GM23338 (cell line): ENCODE measurements at regions not wholly inside any gene's neighbourhood (a gene's known extent, or its start where the extent isn't known, plus 50 kb on each side); places are given as distances from the start of the nearest gene placed in this dataset.

ENCODE experiments used
- ATAC-seq: fragments of 200-7000 bp; cut with Tn5 transposase; 3 replicates; pipeline ENCODE4 v1.9.1; 2020
- DNase-seq: peaks from one replicate; pipeline ENCODE4 v3.0.0-alpha.2; 2015; ENCODE audit warnings: low spot score
- H2AFZ ChIP-seq: fragments of 200-600 bp; sonication (generic); 2 replicates; pipeline ENCODE4 v1.8.0; 2016; ENCODE audit warnings: antibody characterized with exemption, mild to moderate bottlenecking, moderate library complexity
- H3F3A ChIP-seq: fragments of 200-600 bp; sonication (generic); replicated peaks from 2 replicates; pipeline ENCODE4 v1.8.0; 2017; ENCODE audit warnings: antibody characterized with exemption, mixed run types, low read depth
- H3K27ac ChIP-seq: fragments of 200-600 bp; sonication (generic); 2 replicates; pipeline ENCODE4 v1.6.1; 2016; ENCODE audit warnings: low read depth
- H3K27me3 ChIP-seq: fragments of 200-600 bp; sonication (generic); 2 replicates; pipeline ENCODE4 v1.8.0; 2016; ENCODE audit warnings: mild to moderate bottlenecking, mixed run types, moderate library complexity; ENCODE audit not compliant: insufficient read depth
- H3K36me3 ChIP-seq: fragments of 200-600 bp; sonication (generic); 2 replicates; pipeline ENCODE4 v1.8.0; 2016; ENCODE audit warnings: mild to moderate bottlenecking; ENCODE audit not compliant: insufficient read depth
- H3K4me1 ChIP-seq: fragments of 200-600 bp; sonication (generic); 2 replicates; pipeline ENCODE4 v1.8.0; 2016; ENCODE audit warnings: mild to moderate bottlenecking, moderate library complexity; ENCODE audit not compliant: insufficient read depth
- H3K4me2 ChIP-seq: fragments of 200-600 bp; sonication (generic); 2 replicates; pipeline ENCODE4 v1.7.1; 2017; ENCODE audit warnings: mixed run types
- H3K4me3 ChIP-seq: fragments of 200-600 bp; sonication (generic); 2 replicates; pipeline ENCODE4 v1.6.1; 2016; ENCODE audit warnings: mixed run types
- H3K79me2 ChIP-seq: fragments of 200-600 bp; sonication (generic); replicated peaks from 2 replicates; pipeline ENCODE4 v1.8.0; 2017; ENCODE audit warnings: mild to moderate bottlenecking; ENCODE audit not compliant: insufficient read depth
- H3K9me2 ChIP-seq: fragments of 200-600 bp; sonication (generic); 2 replicates; pipeline ENCODE4 v1.8.0; 2017; ENCODE audit not compliant: insufficient read depth
- H4K20me1 ChIP-seq: fragments of 200-600 bp; sonication (generic); replicated peaks from 2 replicates; pipeline ENCODE4 v1.8.0; 2017; ENCODE audit warnings: mild to moderate bottlenecking; ENCODE audit not compliant: insufficient read depth
- H3K27ac Mint-ChIP-seq: 2 replicates; pipeline ENCODE4 v1.8.0; 2020; ENCODE audit warnings: inconsistent platforms, mild to moderate bottlenecking, moderate library complexity, mixed read lengths
- H3K27me3 Mint-ChIP-seq: 3 replicates; pipeline ENCODE4 v1.8.0; 2022; ENCODE audit warnings: low read depth, mild to moderate bottlenecking, moderate library complexity, mixed read lengths, inconsistent platforms; ENCODE audit not compliant: insufficient read depth, poor library complexity
- H3K36me3 Mint-ChIP-seq: 3 replicates; pipeline ENCODE4 v1.8.0; 2021; ENCODE audit warnings: low read depth, mild to moderate bottlenecking, inconsistent platforms, moderate library complexity, mixed read lengths
- H3K4me1 Mint-ChIP-seq: 3 replicates; pipeline ENCODE4 v1.8.0; 2020; ENCODE audit warnings: mild to moderate bottlenecking, inconsistent platforms, mixed read lengths
- H3K4me3 Mint-ChIP-seq: 3 replicates; pipeline ENCODE4 v1.8.0; 2021; ENCODE audit warnings: moderate library complexity, mild to moderate bottlenecking, inconsistent platforms, mixed read lengths
- H3K9me3 Mint-ChIP-seq: 3 replicates; pipeline ENCODE4 v1.8.0; 2020; ENCODE audit warnings: moderate library complexity, mild to moderate bottlenecking, inconsistent platforms, mixed read lengths
- CTCF ChIP-seq, 2 experiments: fragments of 200-600 bp in 1 of 2; sonication (generic) in 1 of 2; conservative IDR thresholded peaks; 2 replicates each; pipeline versions ENCODE4 v1.5.1 to v1.6.1; 2016 to 2017; ENCODE audit warnings: antibody characterized with exemption in 2 of 2, low read depth in 2 of 2, mild to moderate bottlenecking in 2 of 2, moderate library complexity in 1 of 2
- ETS1 ChIP-seq: IDR thresholded peaks from 2 replicates; pipeline ENCODE4 v1.6.1; 2016; ENCODE audit warnings: antibody characterized with exemption
- EZH2phosphoT487 ChIP-seq: fragments of 200-600 bp; sonication (generic); IDR thresholded peaks from one replicate; pipeline ENCODE4 v1.8.1; 2018; ENCODE audit warnings: antibody characterized with exemption; ENCODE audit not compliant: unreplicated experiment
- POLR2AphosphoS5 ChIP-seq: IDR thresholded peaks from 2 replicates; pipeline ENCODE4 v1.6.1; 2016; ENCODE audit warnings: antibody characterized with exemption, low read depth
- REST ChIP-seq: IDR thresholded peaks from one replicate; pipeline ENCODE4 v1.6.1; 2018; ENCODE audit warnings: antibody characterized with exemption; ENCODE audit not compliant: unreplicated experiment
- ZNF331 ChIP-seq: fragments of 250-450 bp; sonication (Bioruptor Pico); IDR thresholded peaks from 2 replicates; pipeline ENCODE4 v1.5.0; 2020; ENCODE audit warnings: low read depth, mild to moderate bottlenecking, moderate library complexity

GRCh38 chr1:229895605-229896004, 171.4 kb upstream of the GALNT2 start (continued):
- TF ChIP-seq REST (no peak), ZNF331 (CRISPR knock-in tag) (no peak), ETS1 (no peak), EZH2phosphoT487 (no peak)

- no peak for TF ChIP-seq POLR2AphosphoS5
- TF ChIP-seq ETS1: no peak
- TF ChIP-seq REST: no peak
- no peak for TF ChIP-seq CTCF (conservative IDR thresholded peaks at IDR 0.05; ENCODE audit: low read depth in 2 of 2)
- DNase-seq (no peak), ATAC-seq (no peak)
- H3K36me3 ChIP-seq: no peaks in the 10 kb centered on the region
- H3K27me3 Mint-ChIP-seq: peaks cover 3% of the 10 kb centered on the region
- no peak overlapping the region for H3K27ac ChIP-seq
- no peak overlapping the region for H3K4me2 ChIP-seq
- no peak overlapping the region for H3K27ac Mint-ChIP-seq
- peaks cover 3% of the 10 kb centered on the region; the same call in 2 of the 3 replicates for H3K4me1 Mint-ChIP-seq
- no peaks in the 10 kb centered on the region for H3K36me3 Mint-ChIP-seq
- no peaks in the 10 kb centered on the region for H3K4me1 ChIP-seq
- H3K79me2 ChIP-seq: no peaks in the 10 kb centered on the region
- H3K9me2 ChIP-seq: no peaks in the 10 kb centered on the region
- no peak overlapping the region for H2AFZ ChIP-seq
- H3K27me3 ChIP-seq: peaks cover 5% of the 10 kb centered on the region; the same call in 1 of the 2 replicates
- no peaks in the 10 kb centered on the region; the same call in 2 of the 3 replicates for H3K9me3 Mint-ChIP-seq
- H3F3A ChIP-seq: no peaks in the 10 kb centered on the region
- no peaks in the 10 kb centered on the region for H4K20me1 ChIP-seq
- no peak overlapping the region for H3K4me3 ChIP-seq
- H3K4me3 Mint-ChIP-seq: no peak overlapping the region
These were observed 170.7 kb upstream of the GALNT2 start for GRCh38 chr1:229896306-229896705.
